NOMO-1 (cell line): ENCODE measurements at regions not wholly inside any gene's neighbourhood (a gene's known extent, or its start where the extent isn't known, plus 50 kb on each side); places are given as distances from the start of the nearest gene placed in this dataset.

Experiments used
- DNase-seq, 2 experiments: peaks; one replicate each; lab custom pipeline; 2025; ENCODE audit not compliant: unreplicated experiment in 2 of 2; lab: John Stamatoyannopoulos, UW

DNA sequence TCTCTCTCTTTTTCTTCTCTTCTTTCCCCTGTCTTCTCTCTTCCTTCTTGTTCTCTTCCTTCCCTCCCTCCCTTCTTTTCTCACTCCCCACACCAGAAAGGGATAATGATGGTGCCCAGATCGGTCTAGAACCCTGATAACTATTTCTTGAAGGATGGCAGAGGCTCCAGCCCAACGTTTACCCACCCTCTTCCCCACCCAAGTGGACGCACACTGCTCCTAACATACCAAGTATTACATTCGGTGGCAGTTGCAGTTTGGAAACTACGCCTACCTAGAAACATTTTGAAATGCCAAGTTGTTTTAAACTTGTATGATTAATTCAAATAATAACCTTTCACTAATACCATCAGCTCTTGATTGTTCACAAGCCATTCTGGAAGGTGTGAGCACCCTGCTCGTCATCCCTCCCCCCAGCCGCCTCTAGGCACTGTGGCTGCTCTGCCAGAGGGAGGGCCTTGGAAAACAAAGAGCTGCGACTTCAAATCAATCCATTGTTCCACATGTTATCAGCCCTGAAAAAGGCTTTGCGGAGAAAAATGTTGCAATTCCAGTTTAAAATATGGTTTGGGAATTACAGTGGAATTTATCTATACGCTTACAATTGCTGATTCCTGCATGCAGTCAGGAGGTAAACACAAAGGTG is 1017.5 kb upstream of the TENM3 start:
- no peak for DNase-seq

DNA sequence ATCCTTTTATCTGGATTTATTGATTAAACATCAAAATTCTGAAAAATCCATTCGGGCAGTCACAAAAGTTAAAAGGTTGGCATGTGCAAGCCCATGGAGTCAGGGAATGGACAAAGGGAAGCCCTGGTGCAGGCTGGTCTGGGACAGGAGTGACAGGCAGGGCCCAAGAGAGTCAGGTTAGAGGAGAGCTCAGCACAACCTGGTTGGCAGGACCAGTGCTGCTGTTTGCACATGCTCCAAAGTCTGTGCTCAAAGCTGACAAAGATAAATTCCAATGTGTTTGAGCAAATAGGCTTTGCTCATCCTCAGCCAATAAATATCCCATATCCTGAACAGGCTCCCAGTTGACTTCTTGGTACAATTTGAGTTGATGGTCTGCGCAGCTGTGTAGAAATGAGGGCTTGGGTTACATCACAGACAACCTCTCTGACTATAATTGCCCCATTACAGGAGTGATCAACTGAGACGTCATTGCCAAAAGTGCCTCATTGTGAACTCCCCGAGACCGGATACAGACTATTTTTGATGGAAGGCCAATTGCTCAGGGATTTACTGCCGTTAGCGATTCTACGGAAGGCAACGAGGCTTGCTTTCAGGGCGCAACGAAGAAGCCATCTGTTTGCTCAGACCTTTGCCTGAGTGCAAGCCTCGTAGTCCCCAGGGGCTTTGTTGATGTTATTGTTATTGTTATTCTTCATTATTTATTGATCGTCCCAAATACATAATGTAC is 1008.1 kb upstream of the TENM3 start:
- no peak for DNase-seq

GRCh38 chr4:181245326-181245725 is 997.9 kb upstream of the TENM3 start:
- no peak for DNase-seq

GRCh38 chr4:181249031-181249430 is 994.2 kb upstream of the TENM3 start:
- DNase-seq: no peak

GRCh38 chr4:181254771-181255170 is 988.4 kb upstream of the TENM3 start:
- DNase-seq: no peak

- DNase-seq: no peak
These were observed 984.6 kb upstream of the TENM3 start for GRCh38 chr4:181258569-181258968.

DNA sequence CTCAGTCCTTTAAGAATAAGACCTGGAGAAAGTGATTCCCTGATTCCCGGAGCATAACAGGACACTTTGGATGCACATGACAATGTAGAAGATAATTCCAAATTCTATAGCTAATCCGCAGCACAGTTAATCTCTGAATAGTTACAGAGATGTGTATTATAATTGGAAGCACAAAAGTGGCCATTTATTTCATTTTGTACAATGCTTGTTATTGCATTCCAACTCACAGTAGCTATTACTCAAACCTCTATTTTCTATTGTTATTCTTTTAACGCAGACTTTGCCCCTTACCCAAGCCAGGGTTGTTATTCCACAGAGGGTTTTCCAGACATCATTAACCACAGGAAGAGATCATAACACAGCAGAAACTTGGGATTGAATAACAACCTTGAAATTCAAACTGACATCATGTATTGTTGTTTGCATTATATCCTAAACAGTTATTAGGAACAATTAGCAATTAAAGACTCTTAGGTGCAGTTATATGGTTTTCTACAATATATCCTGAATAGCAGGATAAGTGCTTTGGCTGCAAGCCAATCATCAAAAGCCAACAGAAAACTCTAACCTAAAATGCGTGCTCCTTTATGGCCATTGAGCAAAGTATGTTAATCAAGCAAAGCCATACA is 984.0 kb upstream of the TENM3 start:
- no peak for DNase-seq

DNA sequence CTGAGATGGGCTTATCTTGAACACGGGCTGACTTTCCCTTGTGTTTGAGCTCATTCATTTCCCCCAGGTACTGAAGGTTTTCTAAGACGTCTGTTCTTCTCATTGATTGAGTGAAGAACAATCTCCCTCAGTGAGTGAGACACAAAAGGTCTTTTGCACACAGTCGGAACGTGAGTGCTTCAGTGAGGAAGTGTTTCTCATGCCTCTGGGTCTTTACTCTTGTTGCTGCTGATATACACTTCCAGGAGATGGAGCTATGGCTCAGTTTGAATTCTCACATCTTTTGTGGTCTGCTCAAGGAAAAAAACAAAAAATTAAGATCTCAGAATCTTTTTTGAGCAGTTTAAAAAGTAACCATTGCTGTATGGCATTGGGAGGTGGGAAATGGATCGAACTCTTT is 981.9 kb upstream of the TENM3 start:
- DNase-seq: no peak

DNA sequence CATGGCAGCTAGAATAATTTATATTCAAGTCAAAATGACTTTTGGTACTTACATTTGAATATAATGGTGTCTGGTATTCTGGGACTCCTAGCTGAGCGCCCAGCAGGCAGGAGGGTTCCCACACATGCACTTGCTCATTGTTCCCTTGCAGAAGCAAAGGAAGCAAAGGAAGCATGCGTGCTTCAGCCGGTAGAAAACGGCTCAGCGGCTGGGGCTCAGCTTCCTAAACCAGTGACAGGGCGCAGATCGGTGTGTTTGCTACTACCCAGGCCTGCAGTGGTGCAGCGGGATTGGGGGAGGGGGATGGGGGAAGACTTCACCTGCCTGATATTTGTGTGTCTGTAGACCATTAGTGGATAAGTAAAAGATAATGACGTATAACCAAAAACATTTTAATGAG is 978.3 kb upstream of the TENM3 start:
- no peak for DNase-seq

GRCh38 chr4:181265370-181265769 is 977.8 kb upstream of the TENM3 start:
- DNase-seq: no peak

- DNase-seq: no peak
These were observed 972.0 kb upstream of the TENM3 start for GRCh38 chr4:181271116-181271640.

- no peak for DNase-seq
These were observed 970.8 kb upstream of the TENM3 start for GRCh38 chr4:181272422-181272821.

GRCh38 chr4:181278941-181279340 is 964.3 kb upstream of the TENM3 start:
- no peak for DNase-seq

DNA sequence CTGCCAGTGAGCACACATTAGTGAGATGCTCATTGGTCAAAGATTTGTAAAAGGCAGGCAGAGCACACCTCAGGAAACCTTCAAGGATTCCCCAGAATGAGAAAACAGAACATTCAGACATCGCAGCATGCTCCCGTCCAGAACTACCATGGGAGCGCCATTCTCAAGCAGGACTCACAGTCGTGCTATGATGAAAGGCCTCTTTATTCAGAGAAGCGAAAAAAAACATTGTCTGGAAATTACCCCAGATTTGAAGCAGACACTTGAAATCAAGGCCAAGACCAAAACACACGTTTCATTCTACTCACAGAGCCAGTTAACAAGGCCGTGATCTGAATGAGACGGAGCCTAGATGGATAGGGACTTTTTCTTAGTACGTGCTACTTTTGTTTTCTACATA is 961.8 kb upstream of the TENM3 start:
- no peak for DNase-seq

DNA sequence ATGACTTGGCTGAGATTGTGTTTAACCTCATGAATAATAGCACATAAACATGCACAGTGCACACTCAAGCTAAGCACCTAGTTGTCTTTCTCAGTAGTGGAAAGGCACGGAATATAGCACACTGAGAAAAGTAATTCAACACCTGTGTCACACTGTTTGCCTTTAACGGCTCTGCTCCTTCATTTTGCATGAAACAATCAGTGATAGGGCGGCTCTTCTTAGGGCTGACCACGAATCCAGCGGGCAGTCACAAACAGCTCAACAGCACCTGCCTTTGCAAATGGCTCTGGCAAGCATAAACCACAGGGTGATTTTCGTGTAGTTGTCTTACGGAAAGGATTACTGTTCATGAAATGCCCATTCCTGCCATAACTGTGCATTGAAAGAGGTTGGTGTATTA is 954.0 kb upstream of the TENM3 start:
- DNase-seq: no peak

DNA sequence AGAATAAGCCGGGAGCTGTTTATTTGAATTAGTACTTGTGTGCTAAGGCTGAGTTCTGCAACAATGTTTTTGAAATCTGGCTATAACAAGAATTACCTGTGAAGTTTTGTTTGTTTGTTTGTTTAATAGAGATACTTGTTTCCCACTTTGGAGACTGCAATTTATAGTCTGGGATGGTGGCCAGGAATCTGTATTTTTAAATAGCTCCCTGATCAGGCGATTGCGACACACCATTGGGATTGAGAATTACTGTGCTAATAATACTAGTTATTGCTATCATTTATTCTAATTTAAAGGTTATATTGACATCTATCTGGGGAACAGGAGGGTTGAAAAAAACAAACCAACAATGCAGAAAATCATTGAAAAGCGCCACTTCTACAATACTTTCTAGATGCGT is 951.6 kb upstream of the TENM3 start:
- DNase-seq: no peak

- DNase-seq: no peak
These were observed 950.2 kb upstream of the TENM3 start for GRCh38 chr4:181293014-181293413.

- DNase-seq: no peak
These were observed 949.7 kb upstream of the TENM3 start for GRCh38 chr4:181293541-181293940.

DNA sequence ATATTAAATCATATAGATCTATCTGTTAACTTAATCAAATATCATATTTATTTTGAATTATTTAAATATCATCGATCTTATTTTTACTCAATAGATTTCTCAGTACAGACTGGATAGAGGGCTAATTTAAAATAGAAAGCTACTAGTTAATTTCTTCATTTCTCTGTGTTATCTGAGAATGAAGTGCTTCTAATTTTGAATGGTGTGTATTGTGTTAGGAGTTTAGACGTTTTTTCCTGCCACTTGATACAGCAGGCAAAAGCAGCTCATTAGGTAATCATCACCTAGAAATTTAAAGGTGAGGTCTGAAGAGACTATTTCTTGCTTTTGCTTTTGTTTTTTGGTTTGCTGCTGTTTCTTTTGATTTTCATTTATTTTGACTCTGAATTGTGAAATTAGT is 948.8 kb upstream of the TENM3 start:
- no peak for DNase-seq

GRCh38 chr4:181301735-181302710 is 941.2 kb upstream of the TENM3 start:
- peak; percentile 14 to 26 for DNase-seq

DNA sequence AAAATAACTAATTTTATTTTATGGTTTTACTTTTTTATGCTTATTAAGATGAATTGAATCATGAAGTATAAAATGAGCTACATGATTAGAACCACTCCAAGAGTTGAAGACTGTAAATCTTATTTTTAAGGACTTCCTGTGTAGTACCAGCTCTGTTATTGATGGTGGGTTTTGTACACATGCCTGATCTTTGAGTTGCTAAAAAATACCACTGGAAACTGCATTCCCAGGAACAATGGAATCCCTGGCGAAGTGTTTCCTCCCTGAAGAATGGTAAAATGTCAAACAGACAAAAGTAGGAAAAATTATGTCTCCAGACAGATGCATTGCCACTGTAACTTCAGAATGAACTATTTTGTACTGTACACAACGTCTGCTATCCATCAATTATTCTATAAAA is 935.4 kb upstream of the TENM3 start:
- DNase-seq: no peak
